K562 (cell line): ENCODE measurements at regions not wholly inside any gene's neighbourhood (a gene's known extent, or its start where the extent isn't known, plus 50 kb on each side); places are given as distances from the start of the nearest gene placed in this dataset.
"Not testable (repeated sequence)": the region's sequence is repeated elsewhere in the genome, so short reads cannot be mapped to it uniquely, and the experiment has no call there.

Experiments
- ATF3 ChIP-seq, 2 experiments: fragments of 450-650 bp in 1 of 2; sonication (generic) in 1 of 2; formaldehyde crosslinking in 1 of 2; IDR thresholded peaks in 1 of 2; conservative IDR thresholded peaks in 1 of 2; 2 replicates each; pipeline versions ENCODE4 v1.6.1 to v1.8.1; 2016 to 2023; ENCODE audit warnings: mild to moderate bottlenecking in 2 of 2, moderate library complexity in 2 of 2, inconsistent platforms in 1 of 2, missing genetic modification reagents in 1 of 2
- CEBPZ ChIP-seq: fragments of 150-350 bp; IDR thresholded peaks from 2 replicates; pipeline ENCODE4 v1.6.1; 2014; ENCODE audit warnings: low read depth, mild to moderate bottlenecking, low read length, borderline replicate concordance
- HDAC1 ChIP-seq, 2 experiments: fragments of 450-650 bp; IDR thresholded peaks; 2 replicates each; pipeline ENCODE4 v1.6.1; 2016 to 2017; ENCODE audit warnings: inconsistent platforms in 1 of 2, mild to moderate bottlenecking in 1 of 2, moderate library complexity in 1 of 2
- KLF1 ChIP-seq: fragments of 450-650 bp; IDR thresholded peaks from 2 replicates; pipeline ENCODE4 v1.6.1; 2016; ENCODE audit warnings: missing genetic modification characterization, missing compliant biosample characterization
- PHF8 ChIP-seq: fragments of 200-600 bp; sonication (generic); IDR thresholded peaks from 2 replicates; pipeline ENCODE4 v1.6.1; 2012; ENCODE audit warnings: mixed run types, mild to moderate bottlenecking, inconsistent platforms, low read length, moderate library complexity, borderline replicate concordance
- ZBED1 ChIP-seq: IDR thresholded peaks from 2 replicates; pipeline ENCODE4 v1.6.1; 2014
- ZBTB1 ChIP-seq: sonication (generic); formaldehyde crosslinking; IDR thresholded peaks from 2 replicates; pipeline ENCODE4 v1.8.1; 2023; ENCODE audit warnings: missing genetic modification reagents, low read depth, mild to moderate bottlenecking, borderline replicate concordance
- ZNF584 ChIP-seq: fragments of 200-800 bp; sonication (Bioruptor generic); IDR thresholded peaks from 2 replicates; pipeline ENCODE4 v1.6.1; 2016; ENCODE audit warnings: low read depth, mild to moderate bottlenecking, missing genetic modification characterization, missing compliant biosample characterization

GRCh38 chr13:58504202-58504700 lies 872.7 kb downstream of the PCDH17 start:
- TF ChIP-seq ATF3 (IDR thresholded peaks at IDR 0.05); ATF3 (CRISPR knock-in tag; conservative IDR thresholded peaks at IDR 0.05); HDAC1 (IDR thresholded peaks at IDR 0.05); PHF8; KLF1 (tag); ZBED1; ZBTB1; CEBPZ; ZNF584: not testable (repeated sequence)
